ENCODE measurements at regions not wholly inside any gene's neighbourhood (a gene's known extent, or its start where the extent isn't known, plus 50 kb on each side); places are given as distances from the start of the nearest gene placed in this dataset.

DNA sequence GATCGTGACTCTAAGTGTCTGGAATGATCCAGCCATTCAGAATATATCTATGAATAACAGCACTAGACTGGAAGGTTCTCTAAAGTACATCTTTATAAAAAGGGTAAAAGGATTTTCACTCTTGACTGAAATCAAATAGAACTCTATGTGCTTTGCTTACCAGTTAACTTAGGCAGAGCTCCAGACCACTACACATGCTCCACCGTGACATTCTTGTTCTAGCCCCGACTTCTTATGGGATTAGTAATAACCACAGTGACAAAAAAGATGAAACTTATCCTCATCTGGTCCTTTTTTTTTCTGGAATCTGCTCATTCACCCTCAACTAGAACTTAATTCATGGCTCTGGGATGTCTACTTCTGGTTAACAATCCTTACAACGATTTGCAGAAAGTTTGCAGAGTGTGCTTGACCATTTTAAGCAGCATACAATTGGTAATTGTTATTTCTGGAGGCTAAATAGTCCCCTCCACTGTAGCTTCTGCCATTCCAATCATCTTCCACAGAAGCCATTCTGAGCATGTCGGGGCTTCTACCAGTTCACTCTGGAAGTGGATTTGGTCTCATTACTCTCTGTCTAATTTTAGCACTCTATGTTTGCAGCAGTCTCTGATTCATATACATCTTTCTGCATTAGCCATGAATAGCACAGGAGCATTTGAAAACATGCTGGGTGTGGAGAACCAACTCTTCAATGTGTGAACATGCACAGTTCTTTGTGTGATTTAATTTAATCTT, 163.7 kb upstream of the CDC14C start:
- no peaks in the 10 kb centered on the region for H3K79me2 ChIP-seq (ENCODE audit: control insufficient read depth in 1 of 2, insufficient read depth in 2 of 2, low read length in 2 of 2)
- TF ChIP-seq E2F6 (IDR thresholded peaks at IDR 0.05) (no peak), BACH1 (IDR thresholded peaks at IDR 0.05; ENCODE audit: low read length) (no peak), TAF1 (IDR thresholded peaks at IDR 0.05; ENCODE audit: low read depth, low read length) (no peak), JUND (IDR thresholded peaks at IDR 0.05; ENCODE audit: low read length) (no peak), ASH2L (IDR thresholded peaks at IDR 0.05; ENCODE audit: low read length) (no peak), RAD21 (IDR thresholded peaks at IDR 0.05 in 1 of 2, conservative IDR thresholded peaks at IDR 0.05 in 1 of 2; ENCODE audit: low read depth in 2 of 2, low read length in 2 of 2) (no peak), TAF7 (optimal IDR thresholded peaks at IDR 0.05; ENCODE audit: borderline replicate concordance, low read depth, low read length) (no peak), GTF2F1 (IDR thresholded peaks at IDR 0.05; ENCODE audit: borderline replicate concordance, low read depth, low read length) (no peak)
- no peak overlapping the region for H3K4me3 ChIP-seq (ENCODE audit: extremely low read depth in 1 of 4, insufficient read depth in 2 of 4, low read depth in 3 of 4, low read length in 4 of 4)
- no peak overlapping the region for H3K9ac ChIP-seq (replicated peaks in 1 of 4; ENCODE audit: extremely low read depth in 1 of 4, low read depth in 3 of 4, low read length in 3 of 4)
- H2AFZ ChIP-seq (ENCODE audit: low read length), result no peak overlapping the region
- no peaks in the 10 kb centered on the region for H3K27me3 ChIP-seq (replicated peaks in 1 of 4; ENCODE audit: control insufficient read depth in 3 of 4, extremely low read depth in 1 of 4, insufficient read depth in 3 of 4, low read length in 3 of 4)
- no peaks in the 10 kb centered on the region; the same call in 1 of the 2 replicates for H3K23me2 ChIP-seq (ENCODE audit: low read depth, low read length)
- no peak overlapping the region for H3K4me2 ChIP-seq (ENCODE audit: insufficient read depth in 1 of 2, low read depth in 2 of 2, low read length in 2 of 2)
- no peak overlapping the region for H2BK5ac ChIP-seq (ENCODE audit: low read depth, low read length)
- no peak overlapping the region for H2BK120ac ChIP-seq (replicated peaks; ENCODE audit: low read depth, low read length)
- no peak overlapping the region for H2BK15ac ChIP-seq (ENCODE audit: low read length)
- no peaks in the 10 kb centered on the region for H3K79me1 ChIP-seq (ENCODE audit: low read depth, low read length)
- H4K91ac ChIP-seq (replicated peaks; ENCODE audit: insufficient read length, low read length), result no peak overlapping the region
- H3K18ac ChIP-seq (ENCODE audit: extremely low read depth, low read length), result no peak overlapping the region
- DNase-seq (ENCODE audit: low read depth in 1 of 2, low spot score in 2 of 2), result no peak
- POLR2A ChIA-PET (ENCODE audit: partially characterized antibody), result no interaction called here
- H4K20me1 ChIP-seq (replicated peaks in 1 of 2; ENCODE audit: control insufficient read depth in 1 of 2, insufficient read depth in 2 of 2, low read length in 2 of 2), result no peaks in the 10 kb centered on the region
- no peak overlapping the region for H3K56ac ChIP-seq (replicated peaks; ENCODE audit: insufficient read length, low read depth, low read length)
- H2BK12ac ChIP-seq (ENCODE audit: low read depth, low read length), result no peak overlapping the region
- H2AK5ac ChIP-seq (ENCODE audit: low read depth, low read length), result no peak overlapping the region
- H3K4me1 ChIP-seq (replicated peaks in 1 of 4; ENCODE audit: control insufficient read depth in 3 of 4, insufficient read depth in 4 of 4, low read length in 3 of 4), result no peaks in the 10 kb centered on the region; a peak in 1 of 7 replicates
- CTCF ChIA-PET (ENCODE audit: partially characterized antibody), result no interaction called here
- H3K9me3 ChIP-seq (ENCODE audit: insufficient read depth in 2 of 2, low read depth in 1 of 2, low read length in 1 of 2), result peaks cover 0 to 3% of the 10 kb centered on the region in 2 experiments; a peak in 1 of 4 replicates
- no peaks in the 10 kb centered on the region for H3K36me3 ChIP-seq (ENCODE audit: control insufficient read depth in 2 of 4, insufficient read depth in 4 of 4, low read length in 3 of 4)
- H4K5ac ChIP-seq (ENCODE audit: insufficient read length, low read depth, low read length), result no peak overlapping the region
- H3K23ac ChIP-seq (ENCODE audit: insufficient read length), result no peak overlapping the region
- no peak overlapping the region for H3K14ac ChIP-seq (ENCODE audit: insufficient read length)
- H4K8ac ChIP-seq (ENCODE audit: extremely low read depth, insufficient read depth, low read length), result no peak overlapping the region
- no peak overlapping the region for H2BK20ac ChIP-seq (ENCODE audit: low read length)
- 98% methylated on average over 5 of the region's 5 CpGs; no CpG with 5 or more reads in 1 of the 2 experiments for WGBS, 2 experiments (ENCODE audit: extremely low coverage in 1 of 2, insufficient coverage in 1 of 2, insufficient read length in 1 of 2, insufficient replicate concordance in 2 of 2, low coverage in 1 of 2, low lambda C conversion rate in 2 of 2, missing lambda C conversion rate in 1 of 2)
- no peak for FAIRE-seq
- H3K4ac ChIP-seq (replicated peaks; ENCODE audit: insufficient read length, low read depth, low read length), result no peak overlapping the region
- no peak overlapping the region for H3K27ac ChIP-seq (ENCODE audit: low read depth, low read length)
